Stomach (tissue), 4 donors: ENCODE measurements at regions not wholly inside any gene's neighbourhood (a gene's known extent, or its start where the extent isn't known, plus 50 kb on each side); places are given as distances from the start of the nearest gene placed in this dataset.

Source experiments
- CTCF ChIP-seq, 7 experiments: fragments of 450-650 bp in 4 of 7; fragments of 200-600 bp in 3 of 7; sonication (generic) in 3 of 7; IDR thresholded peaks; one replicate each; pipeline ENCODE4 v1.5.1; 2016 to 2019; ENCODE audit warnings: antibody characterized with exemption in 7 of 7, control low read depth in 2 of 7, mild to moderate bottlenecking in 1 of 7
- POLR2A ChIP-seq, 4 donors: fragments of 450-650 bp; IDR thresholded peaks; one replicate each; pipeline ENCODE4 v1.6.1; 2016; ENCODE audit warnings: antibody characterized with exemption in 4 of 4, control low read depth in 2 of 4, mild to moderate bottlenecking in 1 of 4, moderate library complexity in 1 of 4

GRCh38 chr9:11686733-11687132 is 1006.5 kb upstream of the TYRP1 start:
- no peak for TF ChIP-seq POLR2A (IDR thresholded peaks at IDR 0.05)
- no peak for TF ChIP-seq CTCF (IDR thresholded peaks at IDR 0.05)
